DMS53 treated with DMSO at 0.1 percent for 48 hours (cell line): ENCODE measurements at regions not wholly inside any gene's neighbourhood (a gene's known extent, or its start where the extent isn't known, plus 50 kb on each side); places are given as distances from the start of the nearest gene placed in this dataset.

Source experiments
- DNase-seq: peaks from one replicate; lab custom pipeline; 2025; ENCODE audit not compliant: unreplicated experiment; lab: John Stamatoyannopoulos, UW

GRCh38 chr17:36862116-36862920 is 75.0 kb upstream of the LHX1 start:
- no peak for DNase-seq

- DNase-seq: no peak
Observed at GRCh38 chr17:36863131-36863530, 74.1 kb upstream of the LHX1 start.

GRCh38 chr17:36863676-36864612 is 73.3 kb upstream of the LHX1 start:
- no peak for DNase-seq

DNA sequence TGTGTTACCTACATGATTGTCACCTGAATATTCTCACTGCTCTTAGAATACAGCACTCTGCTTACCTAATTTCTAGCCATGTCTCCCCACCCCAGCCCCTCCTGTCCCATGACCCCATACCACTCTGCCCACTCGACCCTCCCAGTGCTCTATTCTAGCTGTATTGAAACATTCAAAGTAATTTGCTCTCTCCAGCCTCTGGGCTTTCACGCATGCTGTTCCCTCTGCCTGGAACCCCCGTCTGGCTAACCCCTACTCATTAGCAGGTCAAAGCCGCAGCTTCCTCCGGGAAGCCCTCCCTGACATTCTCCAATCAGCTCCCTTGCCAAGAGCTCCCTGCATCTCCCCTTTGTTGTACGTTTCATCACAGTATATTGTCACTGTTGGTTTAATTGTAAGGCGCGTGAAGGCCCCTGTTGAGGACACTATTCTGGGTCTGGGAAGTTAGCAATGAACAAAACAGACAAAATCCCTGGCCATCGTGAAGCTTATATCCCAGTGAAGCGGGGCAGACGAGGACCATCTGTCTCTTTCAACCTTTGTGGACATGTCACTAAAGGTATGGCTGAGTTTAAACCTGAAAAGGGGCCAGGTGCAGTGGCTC is 72.3 kb upstream of the LHX1 start:
- DNase-seq: no peak

DNA sequence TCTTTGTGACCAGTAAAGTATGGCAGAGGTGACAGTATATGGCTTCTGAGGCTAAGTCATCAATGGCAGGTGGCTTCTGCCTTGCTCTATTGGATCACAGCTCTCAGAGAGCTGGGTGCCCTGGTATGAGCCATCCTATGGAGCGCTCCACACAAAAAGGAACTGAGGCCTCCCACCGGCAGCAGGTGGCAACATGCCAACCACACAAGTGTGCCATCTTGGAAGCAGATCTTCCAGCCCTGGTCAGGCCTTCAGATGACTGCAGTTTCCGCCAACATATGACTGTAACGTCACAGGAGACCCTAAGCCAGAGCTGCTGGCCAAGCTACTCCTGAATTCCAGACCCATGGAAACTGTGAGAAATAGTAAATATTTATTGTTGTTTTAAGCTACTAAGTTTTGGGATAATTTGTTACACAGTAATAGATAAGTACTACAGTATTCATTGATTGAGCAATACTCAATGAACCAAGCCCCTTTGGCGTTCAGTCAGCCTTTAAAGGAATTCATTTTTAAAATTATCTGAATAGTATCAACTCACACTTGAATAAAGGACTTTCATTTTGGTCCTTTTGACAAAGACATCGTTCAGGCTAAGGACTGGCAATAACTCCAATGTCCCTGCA is 69.4 kb upstream of the LHX1 start:
- no peak for DNase-seq

- no peak for DNase-seq
Observed at GRCh38 chr17:36868777-36869176, 68.5 kb upstream of the LHX1 start.

GRCh38 chr17:36869441-36869840 is 67.8 kb upstream of the LHX1 start:
- DNase-seq: no peak

DNA sequence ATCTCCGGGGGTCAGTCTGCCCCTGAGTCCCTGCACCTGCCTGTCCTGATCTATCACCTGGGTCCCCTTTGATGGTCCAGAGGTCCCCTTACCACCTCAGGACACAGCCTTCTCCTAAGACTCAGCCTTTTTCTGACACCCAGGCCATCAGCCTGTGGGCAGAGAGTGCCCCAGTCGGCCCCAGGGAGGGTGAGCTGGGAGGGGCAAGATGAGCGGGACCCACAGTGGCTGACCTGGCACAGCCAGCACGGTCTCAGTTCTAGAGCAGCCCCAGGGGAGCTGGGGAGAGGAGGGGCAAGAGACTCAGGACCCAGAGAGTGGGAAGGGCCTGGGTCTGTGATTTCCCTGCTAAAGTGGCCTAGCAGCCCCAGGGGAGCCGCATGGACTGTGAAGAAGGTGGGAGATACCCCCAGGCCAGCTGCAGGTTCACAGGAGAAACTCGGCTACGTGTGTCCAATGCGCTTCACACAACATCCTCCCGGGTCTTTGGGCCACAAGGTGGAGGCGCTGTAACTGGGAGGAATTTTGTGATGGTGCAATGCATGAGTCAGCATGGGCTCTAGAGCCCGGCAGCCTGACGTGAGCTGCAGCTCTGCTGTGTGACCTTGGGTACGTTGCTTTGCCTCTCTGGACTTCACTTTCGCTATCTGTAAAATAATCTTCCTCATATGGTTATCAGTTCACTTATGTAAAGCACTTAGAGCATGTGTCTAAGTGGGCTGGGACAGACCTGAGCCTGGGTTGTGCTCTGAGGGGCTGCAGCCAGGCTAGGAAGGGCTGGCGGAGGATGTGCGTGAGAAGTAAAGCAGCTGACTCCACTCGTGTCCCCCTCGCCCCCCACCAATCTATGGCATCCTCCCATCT is 67.2 kb upstream of the LHX1 start:
- DNase-seq: no peak

DNA sequence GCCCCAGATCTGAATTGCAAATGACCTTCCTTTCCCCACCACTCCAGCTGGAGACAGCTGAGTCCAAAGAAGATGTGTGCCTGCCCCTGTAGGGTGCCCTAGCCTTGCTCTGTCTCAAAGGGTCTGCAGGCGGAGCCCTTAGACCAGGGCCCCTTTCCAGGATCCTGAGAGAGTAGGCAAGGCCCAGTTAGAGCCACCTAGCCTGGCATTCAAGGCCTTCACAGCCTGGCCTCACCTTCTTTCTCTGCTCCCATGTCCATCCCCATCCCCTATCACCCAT is 66.6 kb upstream of the LHX1 start:
- DNase-seq: no peak

DNA sequence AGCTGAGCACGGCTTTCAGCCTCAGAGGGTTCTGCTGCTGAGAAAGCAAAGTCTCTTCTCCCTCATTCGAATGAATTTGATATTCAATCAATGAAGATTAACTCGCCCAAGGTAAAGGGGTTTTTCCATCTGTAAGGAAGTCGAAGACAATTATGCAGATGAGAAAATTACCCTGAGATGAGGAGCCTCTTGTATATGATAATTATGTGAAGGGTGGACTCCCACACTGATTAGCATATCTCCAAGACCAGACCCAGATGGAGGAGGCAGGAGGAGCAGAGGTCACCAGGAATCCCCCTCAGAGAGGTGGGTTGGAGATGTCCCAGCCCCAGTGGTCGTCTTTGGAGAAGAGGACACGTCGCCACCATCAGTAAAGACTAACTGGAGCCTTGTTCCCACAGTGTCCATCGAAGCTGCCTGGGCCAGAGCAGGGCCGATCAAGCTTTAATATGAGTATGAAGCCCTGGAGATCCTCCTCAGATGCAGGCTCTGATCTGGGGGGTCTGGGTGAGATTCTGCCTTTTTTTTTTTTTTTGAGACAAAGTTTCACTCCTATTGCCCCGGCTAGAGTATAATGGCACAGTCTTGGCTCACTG is 61.5 kb upstream of the LHX1 start:
- DNase-seq: no peak

DNA sequence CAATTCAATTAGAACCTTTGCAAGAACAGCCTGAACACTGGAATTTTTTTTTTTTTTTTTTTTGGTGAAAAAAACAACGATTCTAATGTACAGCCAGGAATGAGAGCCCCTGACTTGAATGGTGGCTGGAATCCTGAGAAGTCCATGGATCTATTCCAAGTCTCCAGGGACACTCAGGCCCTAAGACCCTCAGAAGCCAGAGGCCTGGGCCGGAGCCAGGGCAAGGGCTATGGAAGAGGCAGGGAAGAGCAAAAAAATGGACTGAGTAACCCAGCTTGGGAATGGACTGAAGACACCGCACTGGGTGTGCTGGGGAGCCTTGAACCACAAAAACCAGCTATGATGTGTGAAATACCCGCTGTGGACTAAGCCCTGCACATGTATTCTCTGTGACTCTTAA is 60.3 kb upstream of the LHX1 start:
- DNase-seq: no peak

DNA sequence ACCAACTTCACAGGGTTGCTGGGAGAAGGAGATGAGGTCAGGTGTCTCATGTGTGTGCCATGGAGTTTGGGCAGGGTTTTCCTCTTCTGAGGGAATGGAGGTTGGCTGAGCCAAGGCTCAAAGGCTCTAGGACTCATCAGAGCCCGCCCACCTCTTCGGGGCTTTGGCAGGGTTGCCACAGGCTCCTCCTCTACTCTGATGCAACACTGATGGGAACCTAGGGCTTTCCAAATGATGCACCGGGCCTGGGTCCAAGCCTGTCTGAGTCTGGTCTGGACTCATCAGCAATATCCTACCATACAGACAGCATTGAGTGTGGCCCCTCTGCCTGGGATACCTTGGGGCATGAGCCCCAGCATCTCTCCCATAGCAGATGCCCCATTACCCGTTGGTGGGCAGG is 59.5 kb upstream of the LHX1 start:
- DNase-seq: no peak

- DNase-seq: no peak
Observed at GRCh38 chr17:36878216-36878615, 59.1 kb upstream of the LHX1 start.

DNA sequence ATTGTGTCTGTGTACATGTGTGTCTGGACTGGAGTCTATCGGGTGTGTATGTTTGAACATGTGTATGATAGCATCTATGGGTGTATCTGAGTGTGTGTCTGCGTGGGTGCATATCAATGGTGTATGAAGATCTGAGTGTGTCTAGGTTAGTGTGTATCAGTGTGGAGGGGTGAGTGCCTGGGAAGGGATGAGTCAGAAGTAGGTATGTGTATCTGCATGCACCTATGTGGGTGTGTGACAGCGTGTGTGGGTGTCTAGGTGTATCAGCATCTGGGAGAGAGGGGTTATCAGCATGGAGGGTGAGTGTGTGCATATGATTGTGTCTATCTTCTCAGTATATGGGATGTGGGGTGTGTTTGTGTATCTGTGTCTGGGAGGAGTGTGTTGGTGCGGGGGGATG is 58.2 kb upstream of the LHX1 start:
- DNase-seq: no peak

GRCh38 chr17:36879624-36880131 is 57.6 kb upstream of the LHX1 start:
- DNase-seq: no peak

DNA sequence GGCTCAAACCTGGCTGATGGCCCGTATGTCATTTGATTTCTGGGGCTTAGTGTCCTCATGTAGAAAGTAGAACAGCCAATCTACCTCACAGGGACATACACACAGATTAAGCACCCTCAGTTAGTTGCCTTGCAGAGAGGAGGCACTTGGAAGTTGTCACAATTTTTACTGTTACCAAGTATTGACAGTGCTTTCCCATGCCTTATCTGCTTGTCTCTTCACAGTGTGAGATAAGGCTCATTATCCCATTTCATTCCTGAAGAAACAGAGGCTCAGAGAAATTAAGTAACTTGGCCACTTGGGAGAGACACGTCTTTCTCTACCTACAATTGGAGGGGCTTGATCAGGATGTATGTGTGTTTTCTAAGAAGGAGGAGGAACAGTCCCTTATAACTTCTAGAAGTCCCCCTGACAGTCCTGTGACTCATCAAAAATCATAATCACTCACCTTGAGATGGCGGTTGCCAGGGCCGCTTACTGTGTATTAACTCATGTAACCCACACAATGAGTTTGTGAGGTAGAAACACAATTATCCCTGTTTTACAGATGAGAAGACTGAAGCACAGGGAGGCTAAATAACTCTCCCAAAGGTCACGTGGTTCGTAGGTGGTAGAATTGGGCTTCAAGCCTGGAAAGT is 56.9 kb upstream of the LHX1 start:
- no peak for DNase-seq

GRCh38 chr17:36881323-36881722 is 56.0 kb upstream of the LHX1 start:
- no peak for DNase-seq

- DNase-seq: no peak
Observed at GRCh38 chr17:36884495-36885152, 52.7 kb upstream of the LHX1 start.

- no peak for DNase-seq
Observed at GRCh38 chr17:36885153-36885735, 52.0 kb upstream of the LHX1 start.
